SK-N-SH (cell line): ENCODE measurements at regions not wholly inside any gene's neighbourhood (a gene's known extent, or its start where the extent isn't known, plus 50 kb on each side); places are given as distances from the start of the nearest gene placed in this dataset.

Source experiments
- CTCF ChIA-PET: fragments of 300-600, 350-600 bp; formaldehyde crosslinking; extraction: SDS; loops from one replicate; lab custom pipeline; 2021; lab: Yijun Ruan, JAX
- POLR2A ChIA-PET: fragments of 350-600 bp; sonication (Branson Sonifier 250); formaldehyde crosslinking; extraction: SDS; loops from one replicate; lab custom pipeline; 2020; ENCODE audit warnings: antibody characterized with exemption, inconsistent platforms; lab: Yijun Ruan, JAX
- DNase-seq: peaks from one replicate; pipeline ENCODE4 v3.0.0; 2012
- H2AFZ ChIP-seq: fragments of 200-600 bp; sonication (generic); 2 replicates; pipeline ENCODE4 v1.8.1; 2016; ENCODE audit warnings: antibody characterized with exemption, mild to moderate bottlenecking, low read depth
- H3F3A ChIP-seq: fragments of 200-600 bp; sonication (generic); replicated peaks from 2 replicates; pipeline ENCODE3; 2016; ENCODE audit warnings: antibody characterized with exemption, mild to moderate bottlenecking; ENCODE audit not compliant: insufficient read depth
- H3K27ac ChIP-seq, 2 experiments: fragments of 200-500 bp in 1 of 2; fragments of 200-600 bp in 1 of 2; sonication (Bioruptor generic) in 1 of 2; sonication (generic), shearing (Covaris generic) in 1 of 2; 2 replicates each; pipeline versions ENCODE4 v1.5.1 to v1.6.1; 2014 to 2016; ENCODE audit warnings: low read depth in 2 of 2, inconsistent platforms in 1 of 2, low read length in 1 of 2, mild to moderate bottlenecking in 1 of 2, mixed read lengths in 1 of 2
- H3K27me3 ChIP-seq: fragments of 200-600 bp; sonication (generic), shearing (Covaris generic); 2 replicates; pipeline ENCODE4 v1.6.1; 2016; ENCODE audit warnings: mixed run types; ENCODE audit not compliant: insufficient read depth
- H3K36me3 ChIP-seq, 2 experiments: fragments of 200-500 bp in 1 of 2; fragments of 200-600 bp in 1 of 2; sonication (Bioruptor generic) in 1 of 2; sonication (generic) in 1 of 2; replicated peaks in 1 of 2; 2 replicates each; pipeline versions ENCODE3 to v1.5.1; 2014 to 2016; ENCODE audit warnings: low read length in 1 of 2, mild to moderate bottlenecking in 1 of 2; ENCODE audit not compliant: insufficient read depth in 2 of 2, control insufficient read depth in 1 of 2
- H3K4me1 ChIP-seq, 2 experiments: fragments of 200-500 bp in 1 of 2; fragments of 200-600 bp in 1 of 2; sonication (Bioruptor generic) in 1 of 2; sonication (generic), shearing (Covaris generic) in 1 of 2; 2 replicates each; pipeline versions ENCODE4 v1.5.1 to v1.6.1; 2014 to 2016; ENCODE audit warnings: low read depth in 1 of 2, low read length in 1 of 2, mixed run types in 1 of 2; ENCODE audit not compliant: insufficient read depth in 2 of 2, control insufficient read depth in 1 of 2
- H3K4me2 ChIP-seq: fragments of 200-600 bp; sonication (generic), shearing (Covaris generic); 2 replicates; pipeline ENCODE4 v1.6.1; 2017; ENCODE audit warnings: mixed run types
- H3K4me3 ChIP-seq, 2 experiments: fragments of 200-500 bp in 1 of 2; fragments of 200-600 bp in 1 of 2; sonication (Bioruptor generic) in 1 of 2; sonication (generic), shearing (Covaris generic) in 1 of 2; 2 replicates each; pipeline versions ENCODE4 v1.5.1 to v1.8.1; 2014 to 2016; ENCODE audit warnings: low read depth in 2 of 2, inconsistent platforms in 1 of 2, low read length in 1 of 2, mild to moderate bottlenecking in 1 of 2, mixed read lengths in 1 of 2, moderate library complexity in 1 of 2
- H3K79me2 ChIP-seq: fragments of 200-600 bp; sonication (generic); 2 replicates; pipeline ENCODE4 v1.8.1; 2017; ENCODE audit warnings: mild to moderate bottlenecking; ENCODE audit not compliant: insufficient read depth
- H3K9ac ChIP-seq: fragments of 200-600 bp; sonication (generic); 2 replicates; pipeline ENCODE4 v1.6.1; 2017; ENCODE audit warnings: mixed run types
- H3K9me2 ChIP-seq: fragments of 200-600 bp; sonication (generic); 2 replicates; pipeline ENCODE4 v1.6.1; 2017; ENCODE audit warnings: mixed run types
- H3K9me3 ChIP-seq: fragments of 200-600 bp; sonication (generic); 2 replicates; pipeline ENCODE4 v1.6.1; 2017; ENCODE audit warnings: mixed run types, mild to moderate bottlenecking, moderate library complexity
- H4K20me1 ChIP-seq: fragments of 200-600 bp; sonication (generic); 2 replicates; pipeline ENCODE4 v1.6.1; 2017; ENCODE audit warnings: mild to moderate bottlenecking, mixed run types; ENCODE audit not compliant: insufficient read depth
- CTCF ChIP-seq: fragments of 200-600 bp; sonication (generic); IDR thresholded peaks from 2 replicates; pipeline ENCODE4 v1.6.1; 2017; ENCODE audit warnings: antibody characterized with exemption, mild to moderate bottlenecking, moderate library complexity
- ELF1 ChIP-seq: IDR thresholded peaks from 2 replicates; pipeline ENCODE4 v1.4.0; 2012
- EP300 ChIP-seq, 2 experiments: IDR thresholded peaks; 2 replicates each; pipeline versions ENCODE4 v1.4.0 to v1.6.1; 2012; ENCODE audit warnings: borderline replicate concordance in 1 of 2, low read depth in 1 of 2, low read length in 1 of 2
- EZH2phosphoT487 ChIP-seq: fragments of 200-600 bp; sonication (generic); IDR thresholded peaks from 2 replicates; pipeline ENCODE4 v1.6.1; 2017; ENCODE audit warnings: low read depth, mixed run types, mild to moderate bottlenecking, antibody characterized with exemption, moderate library complexity, borderline replicate concordance
- FOXJ3 ChIP-seq: sonication (generic); formaldehyde crosslinking; IDR thresholded peaks from 2 replicates; pipeline ENCODE4 v1.5.1; 2020; ENCODE audit warnings: mild to moderate bottlenecking, missing genetic modification reagents
- FOXM1 ChIP-seq: IDR thresholded peaks from 2 replicates; pipeline ENCODE4 v1.4.0; 2012; ENCODE audit warnings: low read depth, mild to moderate bottlenecking
- GATA2 ChIP-seq: sonication (generic); formaldehyde crosslinking; IDR thresholded peaks from 2 replicates; pipeline ENCODE4 v1.5.0; 2020; ENCODE audit warnings: mild to moderate bottlenecking, missing genetic modification reagents
- IRF3 ChIP-seq: fragments of 150-350 bp; IDR thresholded peaks from 2 replicates; pipeline ENCODE4 v1.6.1; 2016; ENCODE audit warnings: mild to moderate bottlenecking, low read depth, low read length
- JUND ChIP-seq: IDR thresholded peaks from 2 replicates; pipeline ENCODE4 v1.4.0; 2012
- MXI1 ChIP-seq: IDR thresholded peaks from 2 replicates; pipeline ENCODE4 v1.6.1; 2012; ENCODE audit warnings: mild to moderate bottlenecking, low read depth, low read length, improper control_type of control experiment
- NFIC ChIP-seq: IDR thresholded peaks from 2 replicates; pipeline ENCODE4 v1.4.0; 2012; ENCODE audit warnings: borderline replicate concordance
- NRF1 ChIP-seq: IDR thresholded peaks from 2 replicates; pipeline ENCODE4 v1.6.1; 2012; ENCODE audit warnings: low read depth, mild to moderate bottlenecking, low read length
- REST ChIP-seq: IDR thresholded peaks from 2 replicates; pipeline ENCODE4 v1.6.1; 2012; ENCODE audit warnings: mild to moderate bottlenecking, low read depth, low read length, moderate library complexity
- RXRA ChIP-seq: IDR thresholded peaks from 2 replicates; pipeline ENCODE4 v1.4.0; 2012; ENCODE audit warnings: low read depth, mild to moderate bottlenecking, borderline replicate concordance
- TAF1 ChIP-seq: IDR thresholded peaks from 2 replicates; pipeline ENCODE4 v1.6.1; 2012; ENCODE audit warnings: low read depth, mild to moderate bottlenecking, low read length, moderate library complexity, borderline replicate concordance
- USF1 ChIP-seq: IDR thresholded peaks from 2 replicates; pipeline ENCODE4 v1.4.0; 2012; ENCODE audit warnings: low read depth, borderline replicate concordance
- USF2 ChIP-seq: fragments of 150-350 bp; IDR thresholded peaks from 2 replicates; pipeline ENCODE4 v1.6.1; 2017; ENCODE audit warnings: antibody characterized with exemption, low read length, low read depth, borderline replicate concordance
- ZBTB33 ChIP-seq: IDR thresholded peaks from 2 replicates; pipeline ENCODE4 v1.4.0; 2012; ENCODE audit warnings: low read depth, borderline replicate concordance

GRCh38 chr4:29559286-29559685 lies 1160.9 kb upstream of the PCDH7 start:
- no peaks in the 10 kb centered on the region for H3K79me2 ChIP-seq
- H3F3A ChIP-seq = no peaks in the 10 kb centered on the region
- no peaks in the 10 kb centered on the region for H3K36me3 ChIP-seq
- no peak overlapping the region for H3K4me2 ChIP-seq
- no peak for TF ChIP-seq USF1
- no peak for TF ChIP-seq NFIC
- TF ChIP-seq TAF1 = no peak
- TF ChIP-seq JUND = no peak
- no peak for TF ChIP-seq RXRA
- TF ChIP-seq FOXM1 = no peak
- no peak for TF ChIP-seq EZH2phosphoT487
- no peak for TF ChIP-seq ELF1
- TF ChIP-seq ZBTB33 = no peak
- TF ChIP-seq IRF3 = no peak
- no peak for TF ChIP-seq EP300 (IDR thresholded peaks at IDR 0.05; ENCODE audit: borderline replicate concordance in 1 of 2, low read depth in 1 of 2, low read length in 1 of 2)
- no peak for TF ChIP-seq MXI1
- no peak for TF ChIP-seq CTCF
- no peak for TF ChIP-seq USF2
- TF ChIP-seq NRF1 = no peak
- no peak for TF ChIP-seq GATA2
- no peak for TF ChIP-seq FOXJ3 (CRISPR knock-in tag)
- TF ChIP-seq REST = no peak
- H3K4me3 ChIP-seq = no peak overlapping the region
- POLR2A ChIA-PET = no interaction called here
- CTCF ChIA-PET = no interaction called here
- DNase-seq = no peak
- H2AFZ ChIP-seq = no peak overlapping the region
- no peaks in the 10 kb centered on the region for H3K9me3 ChIP-seq
- H3K27me3 ChIP-seq = no peaks in the 10 kb centered on the region
- H3K27ac ChIP-seq = no peak overlapping the region
- no peaks in the 10 kb centered on the region for H3K4me1 ChIP-seq
- H4K20me1 ChIP-seq = no peaks in the 10 kb centered on the region
- no peak overlapping the region for H3K9ac ChIP-seq
- H3K9me2 ChIP-seq = no peaks in the 10 kb centered on the region
